H1 (cell line): ENCODE measurements at regions not wholly inside any gene's neighbourhood (a gene's known extent, or its start where the extent isn't known, plus 50 kb on each side); places are given as distances from the start of the nearest gene placed in this dataset.

Experiments
- CTCF ChIA-PET: fragments of 300-600 bp; sonication (Branson Sonifier 250); formaldehyde crosslinking; loops from one replicate; lab custom pipeline; 2021; ENCODE audit not compliant: partially characterized antibody; lab: Charles Lee
- POLR2A ChIA-PET: fragments of 300-600 bp; sonication (Branson Sonifier 250); formaldehyde crosslinking; loops from one replicate; lab custom pipeline; 2021; ENCODE audit warnings: inconsistent platforms; ENCODE audit not compliant: partially characterized antibody; lab: Charles Lee
- DNase-seq, 2 experiments: peaks; one replicate each; pipeline versions ENCODE4 v3.0.0 to v3.0.0-alpha.2; 2010 to 2022; ENCODE audit warnings: low spot score in 2 of 2, low read depth in 1 of 2, mixed read lengths in 1 of 2
- FAIRE-seq: peaks from 2 replicates; lab custom pipeline; 2011; peaks lifted over from hg19 to GRCh38; lab: Jason Lieb, UNC
- H2AFZ ChIP-seq: 2 replicates; pipeline ENCODE4 v1.8.1; 2012; ENCODE audit warnings: low read length, inconsistent platforms
- H2AK5ac ChIP-seq: 2 replicates; pipeline ENCODE4 v1.6.1; 2013; ENCODE audit warnings: low read depth, low read length
- H2BK120ac ChIP-seq: replicated peaks from 2 replicates; pipeline ENCODE3; 2013; ENCODE audit warnings: low read depth, low read length, inconsistent platforms
- H2BK12ac ChIP-seq: 2 replicates; pipeline ENCODE4 v1.6.1; 2013; ENCODE audit warnings: low read depth, low read length
- H2BK15ac ChIP-seq: 2 replicates; pipeline ENCODE4 v1.6.1; 2013; ENCODE audit warnings: low read length
- H2BK20ac ChIP-seq: 2 replicates; pipeline ENCODE4 v1.6.1; 2013; ENCODE audit warnings: low read length
- H2BK5ac ChIP-seq: 2 replicates; pipeline ENCODE4 v1.6.1; 2013; ENCODE audit warnings: low read depth, low read length
- H3K14ac ChIP-seq: 2 replicates; pipeline ENCODE4 v1.6.1; 2013; ENCODE audit warnings: inconsistent platforms; ENCODE audit not compliant: insufficient read length
- H3K18ac ChIP-seq: 2 replicates; pipeline ENCODE4 v1.6.1; 2013; ENCODE audit warnings: low read length; ENCODE audit errors: extremely low read depth
- H3K23ac ChIP-seq: 2 replicates; pipeline ENCODE4 v1.6.1; 2013; ENCODE audit warnings: inconsistent platforms; ENCODE audit not compliant: insufficient read length
- H3K23me2 ChIP-seq: 2 replicates; pipeline ENCODE4 v1.6.1; 2013; ENCODE audit warnings: low read depth, low read length
- H3K27ac ChIP-seq: 2 replicates; pipeline ENCODE4 v1.6.1; 2011; ENCODE audit warnings: low read depth, low read length, inconsistent platforms
- H3K27me3 ChIP-seq, 4 experiments: replicated peaks in 1 of 4; 1 replicate in 1 of 4; 2 replicates in 3 of 4; pipeline versions ENCODE4 v1.6.1 to v1.8.1; 2011 to 2013; ENCODE audit warnings: low read length in 3 of 4, mild to moderate bottlenecking in 3 of 4, inconsistent platforms in 2 of 4, mixed read lengths in 2 of 4, moderate library complexity in 1 of 4; ENCODE audit not compliant: control insufficient read depth in 3 of 4, insufficient read depth in 3 of 4; ENCODE audit errors: extremely low read depth in 1 of 4
- H3K36me3 ChIP-seq, 4 experiments: 2 replicates each; pipeline versions ENCODE4 v1.6.1 to v1.8.1; 2011 to 2013; ENCODE audit warnings: mild to moderate bottlenecking in 4 of 4, low read length in 3 of 4, moderate library complexity in 2 of 4, control low read depth in 1 of 4, inconsistent platforms in 1 of 4; ENCODE audit not compliant: insufficient read depth in 4 of 4, control insufficient read depth in 2 of 4
- H3K4ac ChIP-seq: replicated peaks from 2 replicates; pipeline ENCODE3; 2013; ENCODE audit warnings: low read length, low read depth, mixed read lengths, inconsistent platforms; ENCODE audit not compliant: insufficient read length
- H3K4me1 ChIP-seq, 4 experiments: replicated peaks in 1 of 4; 1 replicate in 1 of 4; 2 replicates in 3 of 4; pipeline versions ENCODE4 v1.6.1 to v1.8.1; 2011 to 2013; ENCODE audit warnings: low read length in 3 of 4, inconsistent platforms in 2 of 4, mixed read lengths in 1 of 4; ENCODE audit not compliant: insufficient read depth in 4 of 4, control insufficient read depth in 3 of 4
- H3K4me2 ChIP-seq, 2 experiments: 2 replicates each; pipeline versions ENCODE4 v1.6.1 to v1.8.1; 2011 to 2013; ENCODE audit warnings: low read depth in 2 of 2, low read length in 2 of 2, control low read depth in 1 of 2, inconsistent platforms in 1 of 2, mild to moderate bottlenecking in 1 of 2; ENCODE audit not compliant: insufficient read depth in 1 of 2
- H3K4me3 ChIP-seq, 4 experiments: fragments of 200-600, 300-600 bp in 1 of 4; sonication (generic), shearing (Covaris generic), sonication (Bioruptor Twin) in 1 of 4; 2 replicates each; pipeline versions ENCODE4 v1.5.1 to v1.8.1; 2011 to 2016; ENCODE audit warnings: low read length in 4 of 4, low read depth in 3 of 4, control low read depth in 2 of 4, inconsistent platforms in 2 of 4, mild to moderate bottlenecking in 2 of 4, mixed read lengths in 1 of 4, moderate library complexity in 1 of 4; ENCODE audit not compliant: insufficient read depth in 2 of 4; ENCODE audit errors: extremely low read depth in 1 of 4
- H3K56ac ChIP-seq: replicated peaks from 2 replicates; pipeline ENCODE3; 2013; ENCODE audit warnings: low read depth, mild to moderate bottlenecking, mixed read lengths, low read length, inconsistent platforms; ENCODE audit not compliant: insufficient read length
- H3K79me1 ChIP-seq: 2 replicates; pipeline ENCODE4 v1.6.1; 2013; ENCODE audit warnings: low read depth, low read length, control low read depth
- H3K79me2 ChIP-seq, 2 experiments: 2 replicates each; pipeline versions ENCODE4 v1.6.1 to v1.8.1; 2012 to 2013; ENCODE audit warnings: low read length in 2 of 2, mild to moderate bottlenecking in 2 of 2, inconsistent platforms in 1 of 2; ENCODE audit not compliant: insufficient read depth in 2 of 2, control insufficient read depth in 1 of 2
- H3K9ac ChIP-seq, 4 experiments: replicated peaks in 1 of 4; 1 replicate in 1 of 4; 2 replicates in 3 of 4; pipeline versions ENCODE4 v1.6.1 to v1.8.1; 2011 to 2013; ENCODE audit warnings: low read depth in 3 of 4, low read length in 3 of 4, control low read depth in 2 of 4, mild to moderate bottlenecking in 2 of 4, moderate library complexity in 2 of 4, inconsistent platforms in 1 of 4; ENCODE audit errors: extremely low read depth in 1 of 4
- H3K9me3 ChIP-seq, 2 experiments: 2 replicates each; pipeline versions ENCODE4 v1.6.1 to v1.8.1; 2012 to 2013; ENCODE audit warnings: mild to moderate bottlenecking in 2 of 2, moderate library complexity in 2 of 2, control low read depth in 1 of 2, inconsistent platforms in 1 of 2, low read depth in 1 of 2, low read length in 1 of 2, mixed read lengths in 1 of 2; ENCODE audit not compliant: insufficient read depth in 2 of 2
- H4K20me1 ChIP-seq, 2 experiments: replicated peaks in 1 of 2; 2 replicates each; pipeline versions ENCODE3 to v1.8.1; 2011 to 2013; ENCODE audit warnings: inconsistent platforms in 2 of 2, low read length in 2 of 2, mild to moderate bottlenecking in 1 of 2; ENCODE audit not compliant: insufficient read depth in 2 of 2, control insufficient read depth in 1 of 2
- H4K5ac ChIP-seq: 2 replicates; pipeline ENCODE4 v1.6.1; 2013; ENCODE audit warnings: low read length, low read depth, mixed read lengths, inconsistent platforms; ENCODE audit not compliant: insufficient read length
- H4K8ac ChIP-seq: 2 replicates; pipeline ENCODE4 v1.8.0; 2013; ENCODE audit warnings: mild to moderate bottlenecking, moderate library complexity, low read length, inconsistent platforms; ENCODE audit not compliant: insufficient read depth; ENCODE audit errors: extremely low read depth
- H4K91ac ChIP-seq: replicated peaks from 2 replicates; pipeline ENCODE3; 2013; ENCODE audit warnings: low read length, mixed read lengths, inconsistent platforms; ENCODE audit not compliant: insufficient read length
- BCL11A ChIP-seq, 2 experiments: IDR thresholded peaks; one replicate each; pipeline ENCODE4 v1.6.1; 2011; ENCODE audit warnings: low read depth in 2 of 2, low read length in 2 of 2, mild to moderate bottlenecking in 2 of 2
- JUND ChIP-seq: IDR thresholded peaks from 2 replicates; pipeline ENCODE4 v1.6.1; 2011; ENCODE audit warnings: mild to moderate bottlenecking, improper control_type of control experiment, low read length
- MAFK ChIP-seq: IDR thresholded peaks from 2 replicates; pipeline ENCODE4 v1.6.1; 2012; ENCODE audit warnings: low read depth, mild to moderate bottlenecking, improper control_type of control experiment, low read length
- PHF8 ChIP-seq: fragments of 200-600 bp; sonication (generic); conservative IDR thresholded peaks from 2 replicates; pipeline ENCODE4 v1.7.1; 2012; ENCODE audit warnings: low read depth, mild to moderate bottlenecking, inconsistent platforms, low read length, moderate library complexity
- POLR2AphosphoS5 ChIP-seq: IDR thresholded peaks from 2 replicates; pipeline ENCODE4 v1.6.1; 2011; ENCODE audit warnings: low read depth, low read length
- POU5F1 ChIP-seq: IDR thresholded peaks from 2 replicates; pipeline ENCODE4 v1.6.1; 2011; ENCODE audit warnings: low read depth, mild to moderate bottlenecking, low read length, moderate library complexity
- SP1 ChIP-seq: IDR thresholded peaks from 2 replicates; pipeline ENCODE4 v1.6.1; 2011; ENCODE audit warnings: low read depth, low read length
- SUZ12 ChIP-seq: fragments of 200-600 bp; sonication (generic); IDR thresholded peaks from 2 replicates; pipeline ENCODE4 v1.6.1; 2012; ENCODE audit warnings: mild to moderate bottlenecking, inconsistent platforms, low read length, moderate library complexity, mixed read lengths
- WGBS, 2 experiments: shearing (Covaris generic) in 1 of 2; methylation state at CpG; one replicate each; pipeline versions ENCODE4 v1.1.6 to v1.1.7; 2013 to 2015; ENCODE audit warnings: low lambda C conversion rate in 2 of 2, mixed read lengths in 2 of 2, inconsistent platforms in 1 of 2, low coverage in 1 of 2, missing lambda C conversion rate in 1 of 2; ENCODE audit not compliant: insufficient replicate concordance in 2 of 2, insufficient coverage in 1 of 2, insufficient read length in 1 of 2; ENCODE audit errors: extremely low coverage in 1 of 2, missing lambda C conversion rate in 1 of 2; 5-methylcytosine and 5-hydroxymethylcytosine counted together
- TF ChIP-seq, protein P1 (sequence below): IDR thresholded peaks from 2 replicates; pipeline ENCODE4 v1.6.1; 2011; ENCODE audit warnings: low read length, improper control_type of control experiment

DNA sequence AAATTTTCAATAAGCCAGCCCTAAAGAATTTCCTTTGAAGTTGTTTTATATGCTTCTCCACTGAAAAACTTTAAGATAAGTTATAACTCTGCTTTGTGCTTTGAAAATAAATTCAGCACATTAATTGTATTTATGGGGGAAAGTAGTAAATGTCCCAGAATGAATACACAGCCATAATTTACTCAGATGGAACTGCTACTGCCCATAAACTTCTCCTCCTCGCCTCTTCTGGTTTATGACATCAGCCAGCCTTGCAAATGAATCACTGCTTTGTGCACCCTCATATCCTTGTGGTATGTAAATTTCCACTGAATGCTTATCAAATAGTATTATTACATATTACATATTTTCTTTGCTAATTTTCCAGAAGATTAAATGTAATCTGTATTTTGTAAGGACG is 302.0 kb downstream of the DIPK2A start:
- no peak overlapping the region for H2BK20ac ChIP-seq
- H4K91ac ChIP-seq: no peak overlapping the region
- no peak overlapping the region for H2BK120ac ChIP-seq
- no peak overlapping the region for H4K8ac ChIP-seq
- H3K56ac ChIP-seq: no peak overlapping the region
- no peak overlapping the region for H2BK5ac ChIP-seq
- no peak overlapping the region for H2BK15ac ChIP-seq
- no peaks in the 10 kb centered on the region for H3K79me1 ChIP-seq
- no peak overlapping the region for H3K14ac ChIP-seq
- no peak overlapping the region for H3K4ac ChIP-seq
- H3K27me3 ChIP-seq: no peaks in the 10 kb centered on the region
- no peak overlapping the region for H4K5ac ChIP-seq
- no peaks in the 10 kb centered on the region for H4K20me1 ChIP-seq
- H3K23me2 ChIP-seq: no peaks in the 10 kb centered on the region; the same call in 1 of the 2 replicates
- H2AK5ac ChIP-seq: no peak overlapping the region
- H3K4me2 ChIP-seq: no peak overlapping the region
- TF ChIP-seq BCL11A (IDR thresholded peaks at IDR 0.05; ENCODE audit: low read depth in 2 of 2, low read length in 2 of 2): no peak
- TF ChIP-seq SP1: no peak
- TF ChIP-seq JUND: no peak
- TF ChIP-seq POU5F1: no peak
- TF ChIP-seq, protein P1, sequence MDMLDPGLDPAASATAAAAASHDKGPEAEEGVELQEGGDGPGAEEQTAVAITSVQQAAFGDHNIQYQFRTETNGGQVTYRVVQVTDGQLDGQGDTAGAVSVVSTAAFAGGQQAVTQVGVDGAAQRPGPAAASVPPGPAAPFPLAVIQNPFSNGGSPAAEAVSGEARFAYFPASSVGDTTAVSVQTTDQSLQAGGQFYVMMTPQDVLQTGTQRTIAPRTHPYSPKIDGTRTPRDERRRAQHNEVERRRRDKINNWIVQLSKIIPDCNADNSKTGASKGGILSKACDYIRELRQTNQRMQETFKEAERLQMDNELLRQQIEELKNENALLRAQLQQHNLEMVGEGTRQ: no peak
- no peak for TF ChIP-seq PHF8
- no peak for TF ChIP-seq SUZ12
- no peak for TF ChIP-seq MAFK
- TF ChIP-seq POLR2AphosphoS5: no peak
- H2AFZ ChIP-seq: no peak overlapping the region
- ChIA-PET CTCF (interaction anchor here (0.7 kb wide), 1 partner anchor 363 kb away, joined by 3 read pairs; no protein-coding TSS in a partner anchor), POLR2A (no interaction called here)
- no peaks in the 10 kb centered on the region for H3K36me3 ChIP-seq
- H3K9me3 ChIP-seq: no peaks in the 10 kb centered on the region
- DNase-seq: no peak
- H3K79me2 ChIP-seq: no peaks in the 10 kb centered on the region
- H3K23ac ChIP-seq: no peak overlapping the region
- no peak overlapping the region for H3K18ac ChIP-seq
- H3K4me1 ChIP-seq: no peaks in the 10 kb centered on the region
- H2BK12ac ChIP-seq: no peak overlapping the region
- no peak for FAIRE-seq
- no peak overlapping the region for H3K27ac ChIP-seq
- no peak overlapping the region for H3K4me3 ChIP-seq
- WGBS, 2 experiments: 93% methylated on average over 2 of the region's 2 CpGs; no CpG with 5 or more reads in 1 of the 2 experiments
- H3K9ac ChIP-seq: no peak overlapping the region
